ENCODE measurements at regions not wholly inside any gene's neighbourhood (a gene's known extent, or its start where the extent isn't known, plus 50 kb on each side); places are given as distances from the start of the nearest gene placed in this dataset.
"Not testable (repeated sequence)": the region's sequence is repeated elsewhere in the genome, so short reads cannot be mapped to it uniquely, and the experiment has no call there.

GRCh38 chr5:96292582-96293247 is 140.3 kb downstream of the PCSK1 start:
- no peak for DNase-seq
- peaks cover 17% of the 10 kb centered on the region for H3K27me3 Mint-ChIP-seq (ENCODE audit: low read depth)
- no peak overlapping the region for H3K4me3 Mint-ChIP-seq
- CTCF ChIA-PET, result interaction anchor here (0.7 kb wide), 1 partner anchor 309 kb away, joined by 3 read pairs; no protein-coding TSS in a partner anchor
- intact Hi-C loops (cut with micrococcal nuclease), result no loop called here
- H3K36me3 Mint-ChIP-seq (ENCODE audit: low read depth), result no peaks in the 10 kb centered on the region
- peaks cover 3% of the 10 kb centered on the region for H3K9me3 Mint-ChIP-seq
- no peak overlapping the region for H3K27ac Mint-ChIP-seq
- peaks cover 4% of the 10 kb centered on the region for H3K4me1 Mint-ChIP-seq (ENCODE audit: low read depth)

GRCh38 chr5:96289287-96289686 is 143.8 kb downstream of the PCSK1 start:
- H3K27me3 Mint-ChIP-seq (ENCODE audit: low read depth), result peaks cover 30% of the 10 kb centered on the region
- CTCF ChIA-PET, result not testable (repeated sequence)

DNA sequence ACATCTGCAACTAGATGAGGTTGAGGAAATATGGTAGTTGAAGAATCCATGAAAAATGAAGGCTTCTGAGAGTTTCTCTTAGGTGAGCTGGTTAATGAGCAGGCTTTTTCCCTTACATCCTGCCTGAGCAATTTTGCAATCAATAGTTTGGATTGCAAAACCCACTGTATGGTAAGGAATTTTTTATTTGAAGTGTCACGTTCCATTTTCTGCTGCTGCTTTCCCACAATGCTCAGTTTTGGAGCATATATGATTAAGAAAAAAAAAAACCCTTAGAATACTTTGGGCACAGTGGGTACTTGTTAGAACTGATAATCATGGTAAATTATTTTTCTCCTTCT is 144.2 kb downstream of the PCSK1 start:
- peaks cover 4% of the 10 kb centered on the region for H3K4me1 Mint-ChIP-seq (ENCODE audit: low read depth)
- no peak overlapping the region for H3K4me3 Mint-ChIP-seq
- peaks cover 3% of the 10 kb centered on the region for H3K9me3 Mint-ChIP-seq
- DNase-seq, result no peak
- no peak overlapping the region for H3K27ac Mint-ChIP-seq
- H3K36me3 Mint-ChIP-seq (ENCODE audit: low read depth), result no peaks in the 10 kb centered on the region
- H3K27me3 Mint-ChIP-seq (ENCODE audit: low read depth), result peaks cover 33% of the 10 kb centered on the region
- intact Hi-C loops (cut with micrococcal nuclease), result no loop called here
- CTCF ChIA-PET, result no interaction called here

More at GRCh38 chr5:96289287-96289686, 143.8 kb downstream of the PCSK1 start:
- H3K9me3 Mint-ChIP-seq; H3K27ac Mint-ChIP-seq; H3K4me3 Mint-ChIP-seq; H3K4me1 Mint-ChIP-seq (ENCODE audit: low read depth); intact Hi-C loops (cut with micrococcal nuclease); H3K36me3 Mint-ChIP-seq (ENCODE audit: low read depth): not testable (repeated sequence)
- DNase-seq, result peak; percentile 20

- no peak overlapping the region for H3K4me3 Mint-ChIP-seq
- CTCF ChIA-PET, result interaction anchor here (0.8 kb wide), 1 partner anchor 49 kb away, joined by 3 read pairs; no protein-coding TSS in a partner anchor
- no peak for DNase-seq
- H3K27ac Mint-ChIP-seq, result no peak overlapping the region
- H3K36me3 Mint-ChIP-seq (ENCODE audit: low read depth), result no peaks in the 10 kb centered on the region
- intact Hi-C loops (cut with micrococcal nuclease), result no loop called here
- H3K9me3 Mint-ChIP-seq, result peaks cover 3% of the 10 kb centered on the region
- peaks cover 4% of the 10 kb centered on the region for H3K4me1 Mint-ChIP-seq (ENCODE audit: low read depth)
- peaks cover 35% of the 10 kb centered on the region for H3K27me3 Mint-ChIP-seq (ENCODE audit: low read depth)
Measured at GRCh38 chr5:96288166-96288844, 144.7 kb downstream of the PCSK1 start.

- CTCF ChIA-PET, result no interaction called here
- intact Hi-C loops (cut with micrococcal nuclease), result no loop called here
- H3K4me3 Mint-ChIP-seq, result no peak overlapping the region
- no peak overlapping the region for H3K27ac Mint-ChIP-seq
- H3K36me3 Mint-ChIP-seq (ENCODE audit: low read depth), result no peaks in the 10 kb centered on the region
- DNase-seq, result no peak
- peaks cover 3% of the 10 kb centered on the region for H3K9me3 Mint-ChIP-seq
- H3K27me3 Mint-ChIP-seq (ENCODE audit: low read depth), result peaks cover 30% of the 10 kb centered on the region
- peaks cover 4% of the 10 kb centered on the region for H3K4me1 Mint-ChIP-seq (ENCODE audit: low read depth)
Measured at GRCh38 chr5:96287136-96287535, 145.9 kb downstream of the PCSK1 start.

DNA sequence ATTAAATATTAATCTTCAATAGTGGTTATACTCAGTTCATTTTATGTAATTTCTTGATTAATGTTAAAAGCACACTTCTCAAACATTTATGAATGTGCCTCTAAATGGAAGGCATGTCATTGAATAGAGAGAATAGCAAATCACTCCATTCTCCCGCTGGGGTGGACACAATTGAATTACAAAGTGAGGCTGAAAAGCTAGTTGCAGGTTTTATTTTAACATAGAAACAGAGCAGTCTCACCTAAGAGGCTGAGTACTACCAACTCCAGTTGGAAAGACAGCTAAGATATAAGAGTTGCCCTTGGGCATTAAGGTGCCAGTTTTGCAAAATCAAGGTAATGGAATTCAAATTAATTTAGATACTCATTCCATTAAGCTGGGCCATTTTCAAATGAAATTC is 147.2 kb downstream of the PCSK1 start:
- DNase-seq, result no peak
- Mint-ChIP-seq H3K4me1 (ENCODE audit: low read depth) (peaks cover 5% of the 10 kb centered on the region), H3K27me3 (ENCODE audit: low read depth) (peaks cover 35% of the 10 kb centered on the region), H3K4me3 (no peak overlapping the region), H3K36me3 (ENCODE audit: low read depth) (no peaks in the 10 kb centered on the region), H3K27ac (no peak overlapping the region), H3K9me3 (peaks cover 3% of the 10 kb centered on the region)
- CTCF ChIA-PET, result no interaction called here
- intact Hi-C loops (cut with micrococcal nuclease), result no loop called here

- Mint-ChIP-seq H3K4me1 (ENCODE audit: low read depth) (peaks cover 14% of the 10 kb centered on the region), H3K4me3 (no peak overlapping the region), H3K27me3 (ENCODE audit: low read depth) (peaks cover 35% of the 10 kb centered on the region), H3K9me3 (peaks cover 3% of the 10 kb centered on the region), H3K36me3 (ENCODE audit: low read depth) (no peaks in the 10 kb centered on the region), H3K27ac (no peak overlapping the region)
- DNase-seq, result no peak
- CTCF ChIA-PET, result interaction anchor here (0.6 kb wide), 1 partner anchor 14 kb away, joined by 3 read pairs; no protein-coding TSS in a partner anchor
- intact Hi-C loops (cut with micrococcal nuclease), result loop anchor here (5.0 kb wide), 1 partner anchor 568 kb away; no protein-coding TSS in a partner anchor
Measured at GRCh38 chr5:96284727-96285389, 148.2 kb downstream of the PCSK1 start.

GRCh38 chr5:96283589-96283988 is 149.5 kb downstream of the PCSK1 start:
- Mint-ChIP-seq H3K9me3 (no peaks in the 10 kb centered on the region), H3K27me3 (ENCODE audit: low read depth) (peaks cover 35% of the 10 kb centered on the region), H3K36me3 (ENCODE audit: low read depth) (no peaks in the 10 kb centered on the region), H3K27ac (peak overlapping the region; percentile 15), H3K4me1 (ENCODE audit: low read depth) (peaks cover 13% of the 10 kb centered on the region), H3K4me3 (no peak overlapping the region)
- intact Hi-C loops (cut with micrococcal nuclease), result loop anchor here (5.0 kb wide), 1 partner anchor 566 kb away; no protein-coding TSS in a partner anchor
- no peak for DNase-seq
- CTCF ChIA-PET, result no interaction called here

DNA sequence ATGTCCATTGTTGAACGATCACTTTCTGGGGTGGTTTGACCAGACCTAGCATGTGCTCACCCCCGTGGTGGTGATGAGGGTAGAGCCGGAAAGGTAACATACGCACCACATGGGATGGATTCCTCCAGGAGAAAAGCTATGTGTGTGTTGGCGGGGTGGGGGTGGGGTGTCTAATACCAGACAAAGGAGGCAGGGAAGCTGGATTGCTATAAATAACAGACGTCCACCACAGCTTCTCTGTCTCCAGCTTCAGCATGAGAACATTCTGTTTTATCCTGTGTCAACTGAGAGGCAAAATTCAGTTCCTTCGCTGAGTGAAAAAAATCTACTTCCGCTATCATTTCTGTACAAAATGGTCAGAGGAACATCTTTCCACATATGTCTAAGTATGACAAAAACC is 151.0 kb downstream of the PCSK1 start:
- no peak for DNase-seq
- Mint-ChIP-seq H3K27ac (no peak overlapping the region), H3K36me3 (ENCODE audit: low read depth) (no peaks in the 10 kb centered on the region), H3K4me3 (no peak overlapping the region), H3K27me3 (ENCODE audit: low read depth) (peaks cover 33% of the 10 kb centered on the region), H3K9me3 (no peaks in the 10 kb centered on the region), H3K4me1 (ENCODE audit: low read depth) (peaks cover 13% of the 10 kb centered on the region)
- intact Hi-C loops (cut with micrococcal nuclease), result loop anchor here (5.0 kb wide), 1 partner anchor 565 kb away; no protein-coding TSS in a partner anchor
- CTCF ChIA-PET, result no interaction called here

DNA sequence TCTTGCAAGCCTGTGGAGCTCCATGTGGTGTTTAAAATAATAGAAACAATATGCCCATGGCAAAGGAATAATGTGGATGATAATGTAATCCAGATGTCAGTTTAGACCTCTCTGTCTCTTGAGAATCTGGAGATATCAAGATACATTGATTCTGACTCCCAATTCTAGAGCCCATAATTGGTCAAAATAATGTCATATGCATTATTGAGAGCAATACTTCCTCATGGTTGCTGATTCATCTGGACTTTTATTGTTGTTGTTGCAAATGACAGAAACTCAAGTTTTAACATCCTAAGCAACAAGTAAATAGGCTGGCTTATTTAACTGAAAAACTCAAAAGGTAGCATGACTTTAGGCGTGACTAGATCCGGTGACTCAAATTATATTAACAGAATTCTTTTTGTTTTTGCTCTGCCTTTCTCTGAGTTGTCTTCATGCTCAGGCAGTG is 152.1 kb downstream of the PCSK1 start:
- CTCF ChIA-PET, result interaction anchor here (0.7 kb wide), 1 partner anchor 168 kb away, joined by 3 read pairs; no protein-coding TSS in a partner anchor
- intact Hi-C loops (cut with micrococcal nuclease), result loop anchor here (1.0 to 5.0 kb wide), 11 partner anchors 56 to 564 kb away; no protein-coding TSS in a partner anchor
- Mint-ChIP-seq H3K36me3 (ENCODE audit: low read depth) (no peaks in the 10 kb centered on the region), H3K4me3 (no peak overlapping the region), H3K4me1 (ENCODE audit: low read depth) (peaks cover 13% of the 10 kb centered on the region), H3K27ac (no peak overlapping the region), H3K27me3 (ENCODE audit: low read depth) (peaks cover 30% of the 10 kb centered on the region), H3K9me3 (no peaks in the 10 kb centered on the region)
- no peak for DNase-seq

- CTCF ChIA-PET, result interaction anchor here (1.0 kb wide), 1 partner anchor 321 kb away, joined by 4 read pairs; no protein-coding TSS in a partner anchor
Measured at GRCh38 chr5:96279801-96280542, 153.1 kb downstream of the PCSK1 start.

GRCh38 chr5:96278981-96279380 is 154.1 kb downstream of the PCSK1 start:
- intact Hi-C loops (cut with micrococcal nuclease), result no loop called here
- CTCF ChIA-PET, result interaction anchor here (1.0 to 1.1 kb wide), 2 partner anchors 66 to 322 kb away, joined by 4 to 5 read pairs; no protein-coding TSS in a partner anchor
- H3K9me3 Mint-ChIP-seq, result no peaks in the 10 kb centered on the region
- DNase-seq, result no peak
- no peak overlapping the region for H3K4me3 Mint-ChIP-seq
- peaks cover 20% of the 10 kb centered on the region for H3K27me3 Mint-ChIP-seq (ENCODE audit: low read depth)
- H3K36me3 Mint-ChIP-seq (ENCODE audit: low read depth), result no peaks in the 10 kb centered on the region
- peaks cover 13% of the 10 kb centered on the region for H3K4me1 Mint-ChIP-seq (ENCODE audit: low read depth)
- no peak overlapping the region for H3K27ac Mint-ChIP-seq

More at GRCh38 chr5:96279801-96280542, 153.1 kb downstream of the PCSK1 start:
- peaks cover 13% of the 10 kb centered on the region for H3K4me1 Mint-ChIP-seq (ENCODE audit: low read depth)
- H3K27ac Mint-ChIP-seq, result peak overlapping the region; percentile 31
- no peak overlapping the region for H3K4me3 Mint-ChIP-seq
- H3K27me3 Mint-ChIP-seq (ENCODE audit: low read depth), result peaks cover 26% of the 10 kb centered on the region
- DNase-seq, result peak; percentile 37
- no peaks in the 10 kb centered on the region for H3K9me3 Mint-ChIP-seq
- H3K36me3 Mint-ChIP-seq (ENCODE audit: low read depth), result no peaks in the 10 kb centered on the region
- intact Hi-C loops (cut with micrococcal nuclease), result loop anchor here (1.0 to 5.0 kb wide), 11 partner anchors 57 to 563 kb away; no protein-coding TSS in a partner anchor
